AG04449 (cell line): ENCODE measurements at regions not wholly inside any gene's neighbourhood (a gene's known extent, or its start where the extent isn't known, plus 50 kb on each side); places are given as distances from the start of the nearest gene placed in this dataset.

ENCODE experiments used
- CTCF ChIA-PET: fragments of 350-600 bp; formaldehyde crosslinking; extraction: SDS; loops from one replicate; lab custom pipeline; 2021; ENCODE audit warnings: antibody characterized with exemption; lab: Yijun Ruan, JAX
- POLR2A ChIA-PET: fragments of 400-600, 350-600 bp; formaldehyde crosslinking; extraction: SDS; loops from one replicate; lab custom pipeline; 2020; ENCODE audit warnings: antibody characterized with exemption, inconsistent platforms; lab: Yijun Ruan, JAX
- DNase-seq: peaks from one replicate; pipeline ENCODE4 v3.0.0-alpha.2; 2010; ENCODE audit warnings: low read depth, low spot score
- H3K4me3 ChIP-seq: 2 replicates; pipeline ENCODE4 v1.5.1; 2011; ENCODE audit warnings: low read depth, mild to moderate bottlenecking, control low read depth, low read length
- TF ChIP-seq, protein P1 (sequence below): IDR thresholded peaks from one replicate; pipeline ENCODE4 v1.5.1; 2011; ENCODE audit warnings: mild to moderate bottlenecking, moderate library complexity, low read length, control low read depth, inconsistent platforms; ENCODE audit not compliant: insufficient read depth; ENCODE audit errors: missing control alignments

DNA sequence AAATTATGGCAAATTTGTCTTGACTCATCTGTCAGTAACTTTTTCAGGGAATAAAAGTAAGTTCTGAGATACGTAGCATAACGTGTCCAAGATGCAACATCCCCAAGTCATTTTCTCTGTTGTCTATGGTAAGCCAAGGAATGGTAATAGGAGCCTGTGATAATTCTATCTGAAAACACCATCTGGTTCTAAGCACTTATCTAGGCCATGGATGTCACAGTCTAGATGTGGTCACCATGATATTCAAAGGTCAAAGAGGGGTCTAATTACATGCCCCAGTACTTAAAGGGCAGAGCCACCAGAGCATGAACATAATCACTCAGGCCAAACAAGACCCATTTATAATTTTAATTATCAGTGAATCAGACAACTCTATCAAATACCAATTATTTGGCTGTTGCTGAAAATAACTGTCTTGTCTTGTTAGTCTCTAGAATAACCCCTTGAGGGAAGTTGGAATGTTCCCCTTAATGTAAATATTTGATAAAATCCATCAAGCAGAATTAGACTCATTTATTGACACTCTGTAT lies 225.1 kb upstream of the MPPED2 start:
- POLR2A ChIA-PET, result no interaction called here
- DNase-seq, result no peak
- TF ChIP-seq, protein P1, sequence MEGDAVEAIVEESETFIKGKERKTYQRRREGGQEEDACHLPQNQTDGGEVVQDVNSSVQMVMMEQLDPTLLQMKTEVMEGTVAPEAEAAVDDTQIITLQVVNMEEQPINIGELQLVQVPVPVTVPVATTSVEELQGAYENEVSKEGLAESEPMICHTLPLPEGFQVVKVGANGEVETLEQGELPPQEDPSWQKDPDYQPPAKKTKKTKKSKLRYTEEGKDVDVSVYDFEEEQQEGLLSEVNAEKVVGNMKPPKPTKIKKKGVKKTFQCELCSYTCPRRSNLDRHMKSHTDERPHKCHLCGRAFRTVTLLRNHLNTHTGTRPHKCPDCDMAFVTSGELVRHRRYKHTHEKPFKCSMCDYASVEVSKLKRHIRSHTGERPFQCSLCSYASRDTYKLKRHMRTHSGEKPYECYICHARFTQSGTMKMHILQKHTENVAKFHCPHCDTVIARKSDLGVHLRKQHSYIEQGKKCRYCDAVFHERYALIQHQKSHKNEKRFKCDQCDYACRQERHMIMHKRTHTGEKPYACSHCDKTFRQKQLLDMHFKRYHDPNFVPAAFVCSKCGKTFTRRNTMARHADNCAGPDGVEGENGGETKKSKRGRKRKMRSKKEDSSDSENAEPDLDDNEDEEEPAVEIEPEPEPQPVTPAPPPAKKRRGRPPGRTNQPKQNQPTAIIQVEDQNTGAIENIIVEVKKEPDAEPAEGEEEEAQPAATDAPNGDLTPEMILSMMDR, result no peak
- CTCF ChIA-PET, result no interaction called here
- H3K4me3 ChIP-seq, result no peak overlapping the region

DNA sequence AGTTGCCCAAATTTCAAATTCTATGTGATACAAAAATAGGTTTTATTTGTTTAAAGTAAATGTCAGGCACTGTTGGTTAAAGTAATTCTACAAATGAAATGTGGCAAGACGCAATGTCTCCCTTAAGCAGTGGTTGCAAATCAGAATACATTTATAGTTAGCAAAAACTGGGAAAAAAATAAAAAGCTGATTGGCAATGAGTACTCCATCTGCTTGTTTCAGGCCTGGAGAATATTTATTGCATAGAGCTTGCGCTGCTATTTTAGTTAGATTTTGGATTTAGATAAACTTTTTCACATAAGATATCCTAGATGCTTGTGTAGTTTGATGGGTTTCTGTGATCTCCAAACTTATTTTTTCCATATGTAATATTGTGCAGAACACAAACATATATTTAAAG lies 224.0 kb upstream of the MPPED2 start:
- DNase-seq, result no peak
- TF ChIP-seq, protein P1, result no peak
- H3K4me3 ChIP-seq, result no peak overlapping the region
- ChIA-PET CTCF (no interaction called here), POLR2A (no interaction called here)

DNA sequence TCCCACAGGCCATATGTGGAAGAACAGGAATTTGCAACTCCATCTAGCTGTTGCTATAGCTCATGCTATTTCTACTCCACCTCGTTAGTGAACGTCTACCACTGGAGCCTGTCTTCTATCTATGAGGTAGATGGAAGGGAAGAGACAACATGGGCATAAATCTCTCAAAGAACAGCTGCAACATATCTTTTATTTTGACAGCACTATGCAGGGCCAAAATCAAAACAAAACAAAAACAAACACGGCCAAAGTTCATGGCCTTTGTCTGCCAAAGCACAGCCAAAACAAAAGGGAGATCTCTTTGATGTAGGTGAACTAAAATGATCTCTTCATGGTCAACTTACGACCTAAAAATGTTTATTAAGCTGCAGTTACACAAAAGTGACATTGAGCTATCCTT lies 215.2 kb upstream of the MPPED2 start:
- H3K4me3 ChIP-seq, result no peak overlapping the region
- POLR2A ChIA-PET, result no interaction called here
- CTCF ChIA-PET, result no interaction called here
- TF ChIP-seq, protein P1, result no peak
- DNase-seq, result no peak

DNA sequence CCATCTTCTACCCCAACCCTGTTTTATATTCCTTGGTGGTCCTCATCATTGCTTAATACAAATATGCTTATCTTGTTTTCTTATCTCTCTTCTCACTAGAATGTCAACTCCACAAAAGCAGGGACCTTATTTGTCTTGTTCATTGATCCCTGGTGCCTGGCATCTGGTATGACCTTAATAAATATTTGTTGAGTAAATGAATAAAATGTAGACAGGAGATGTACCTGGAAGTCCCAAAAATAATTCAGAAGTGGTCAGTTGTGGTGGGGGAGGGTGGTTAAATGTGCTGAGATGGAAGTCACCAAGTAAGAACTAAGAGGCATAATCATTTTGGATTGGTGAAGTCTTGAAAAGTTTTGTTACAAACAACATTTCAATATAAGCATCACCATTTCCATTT lies 214.8 kb upstream of the MPPED2 start:
- H3K4me3 ChIP-seq, result no peak overlapping the region
- ChIA-PET POLR2A (no interaction called here), CTCF (no interaction called here)
- no peak for DNase-seq
- TF ChIP-seq, protein P1, result no peak

DNA sequence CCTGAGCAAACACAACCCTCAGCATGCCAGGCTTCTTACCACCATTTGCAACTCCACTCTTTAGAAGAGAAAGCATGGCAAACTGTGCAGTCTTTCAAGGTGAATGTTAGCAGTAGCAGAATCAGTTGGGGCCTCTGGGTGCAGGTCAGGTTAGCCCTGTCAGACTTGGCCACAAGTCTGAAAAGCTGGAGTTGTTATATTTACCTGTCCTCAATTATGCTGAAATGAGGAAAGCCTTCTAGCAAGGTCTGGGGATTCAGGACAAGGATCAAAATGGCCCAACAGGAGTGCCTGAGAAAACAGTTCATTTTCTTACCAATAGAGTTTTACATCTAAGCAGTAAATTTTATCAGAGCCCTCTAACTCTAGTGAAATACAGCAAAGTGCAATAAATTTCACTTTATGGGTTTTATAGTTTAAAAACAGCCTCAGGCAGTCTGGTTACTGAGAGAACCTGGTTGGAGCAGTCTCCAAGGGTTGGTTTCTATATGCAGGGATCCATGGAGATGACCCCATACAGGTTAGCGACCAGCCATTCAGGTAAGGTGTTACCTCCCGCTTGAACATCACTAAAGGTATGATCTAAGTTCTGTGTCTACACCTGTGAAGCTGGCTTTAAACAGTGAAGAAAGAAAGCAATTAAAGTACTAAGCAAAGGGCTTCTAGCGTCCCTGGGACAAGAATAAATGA lies 212.5 kb upstream of the MPPED2 start:
- DNase-seq, result no peak
- ChIA-PET POLR2A (no interaction called here), CTCF (no interaction called here)
- no peak overlapping the region for H3K4me3 ChIP-seq
- TF ChIP-seq, protein P1, result no peak

DNA sequence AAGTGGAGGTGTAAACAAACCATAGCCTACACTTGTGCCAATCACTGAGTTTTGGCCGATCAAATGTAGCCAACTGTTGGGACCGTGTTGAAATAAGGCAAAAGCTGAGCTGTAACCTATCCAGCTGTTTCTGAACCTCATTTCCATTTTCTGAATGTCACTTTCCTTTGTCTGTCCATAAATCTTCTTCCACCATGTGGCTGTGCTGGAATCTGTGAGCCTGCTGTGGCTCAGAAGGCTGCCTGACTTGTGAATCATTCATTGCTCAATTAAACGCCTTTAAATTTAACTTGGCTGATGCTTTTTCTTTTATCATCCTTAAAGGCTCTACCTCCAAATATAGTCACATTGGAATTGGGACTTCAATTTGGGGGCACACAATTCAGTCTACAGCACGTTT lies 203.1 kb upstream of the MPPED2 start:
- TF ChIP-seq, protein P1, result no peak
- no peak overlapping the region for H3K4me3 ChIP-seq
- ChIA-PET CTCF (no interaction called here), POLR2A (no interaction called here)
- no peak for DNase-seq
